Skeletal muscle cell (primary cell): ENCODE measurements at regions not wholly inside any gene's neighbourhood (a gene's known extent, or its start where the extent isn't known, plus 50 kb on each side); places are given as distances from the start of the nearest gene placed in this dataset.
"Not testable (repeated sequence)": the region's sequence is repeated elsewhere in the genome, so short reads cannot be mapped to it uniquely, and the experiment has no call there.

ENCODE experiments used
- DNase-seq: peaks from one replicate; pipeline ENCODE4 v3.0.0-alpha.2; 2010; ENCODE audit warnings: low read depth
- H3K4me3 ChIP-seq: 2 replicates; pipeline ENCODE4 v1.5.1; 2011; ENCODE audit warnings: low read depth, mild to moderate bottlenecking, control low read depth, low read length, moderate library complexity

- DNase-seq: no peak
- H3K4me3 ChIP-seq: no peak overlapping the region
Measured at GRCh38 chr12:30578426-30578825, 117.2 kb downstream of the IPO8 start.

GRCh38 chr12:30573145-30573544 is 122.5 kb downstream of the IPO8 start:
- no peak overlapping the region for H3K4me3 ChIP-seq
- DNase-seq: no peak

DNA sequence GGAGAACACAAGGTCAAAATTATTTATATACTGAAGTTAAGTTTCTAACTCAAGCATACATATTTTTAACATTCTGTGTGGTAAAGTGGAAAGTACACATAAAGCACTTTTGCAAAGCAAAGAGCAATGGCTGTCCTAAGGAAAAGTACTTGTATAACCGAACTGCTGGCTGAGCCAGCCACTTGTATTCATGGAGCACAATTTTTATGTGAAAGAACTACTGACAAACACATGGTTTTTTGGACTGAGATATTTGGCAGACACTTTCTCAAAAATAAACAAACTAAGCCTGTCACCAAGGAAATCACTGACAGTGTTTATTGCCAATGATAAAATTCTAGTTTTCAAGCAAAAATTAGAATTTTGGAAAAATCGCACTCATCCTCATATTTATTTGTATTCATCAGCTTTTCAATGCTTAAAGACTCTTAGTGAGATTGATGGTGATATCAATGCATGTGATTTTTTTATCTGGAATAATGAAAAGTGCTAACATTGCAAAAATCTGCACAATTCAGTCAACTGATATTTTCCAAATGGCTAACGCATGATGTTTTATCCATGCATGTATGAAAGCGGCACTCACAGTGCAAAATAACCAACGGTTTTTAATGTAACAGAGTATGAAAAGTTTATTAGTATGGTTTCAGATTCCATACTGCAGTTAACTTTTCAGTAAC is 125.3 kb downstream of the IPO8 start:
- DNase-seq: no peak

GRCh38 chr12:30569426-30569825 is 126.2 kb downstream of the IPO8 start:
- H3K4me3 ChIP-seq: no peak overlapping the region
- DNase-seq: no peak

More for the DNA sequence above, 125.3 kb downstream of the IPO8 start:
- H3K4me3 ChIP-seq: no peak overlapping the region

DNA sequence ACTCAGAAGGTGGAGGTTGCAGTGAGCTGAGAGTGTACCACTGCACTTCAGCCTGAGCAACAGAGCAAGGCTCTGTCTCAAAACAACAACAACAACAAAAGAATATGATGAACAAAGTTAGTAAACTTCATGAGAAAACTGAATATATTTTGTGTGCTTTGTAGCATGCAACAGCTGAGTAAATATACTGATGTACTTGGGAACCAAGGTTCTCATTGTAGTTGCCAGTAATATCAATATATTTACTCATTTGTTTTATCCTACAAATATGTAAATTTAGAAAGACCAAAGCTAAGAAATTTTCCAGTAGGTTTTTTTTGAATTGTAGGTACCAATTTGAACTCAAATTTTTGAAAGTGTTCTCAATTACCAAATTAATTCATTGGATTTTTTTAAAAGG is 127.2 kb downstream of the IPO8 start:
- DNase-seq: no peak
- H3K4me3 ChIP-seq: no peak overlapping the region

DNA sequence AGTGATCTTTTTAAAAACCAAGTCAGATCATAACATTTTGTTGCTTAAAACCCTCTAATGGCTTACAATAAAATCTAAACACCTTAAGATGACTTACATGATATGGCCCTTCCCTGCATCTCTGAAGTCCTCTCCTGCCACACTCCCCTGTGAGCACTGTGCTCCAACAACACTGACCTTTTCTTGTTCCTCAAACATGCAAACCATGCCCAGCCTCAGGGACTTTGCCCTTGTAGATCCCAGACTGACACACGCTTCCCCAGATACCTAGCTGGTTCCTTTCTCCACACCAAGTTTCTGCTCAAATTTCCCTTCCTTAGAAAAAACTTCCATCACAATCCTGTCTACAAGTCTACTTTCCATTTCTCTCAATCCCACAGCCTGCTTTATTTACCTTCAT is 128.6 kb downstream of the IPO8 start:
- no peak overlapping the region for H3K4me3 ChIP-seq
- no peak for DNase-seq

DNA sequence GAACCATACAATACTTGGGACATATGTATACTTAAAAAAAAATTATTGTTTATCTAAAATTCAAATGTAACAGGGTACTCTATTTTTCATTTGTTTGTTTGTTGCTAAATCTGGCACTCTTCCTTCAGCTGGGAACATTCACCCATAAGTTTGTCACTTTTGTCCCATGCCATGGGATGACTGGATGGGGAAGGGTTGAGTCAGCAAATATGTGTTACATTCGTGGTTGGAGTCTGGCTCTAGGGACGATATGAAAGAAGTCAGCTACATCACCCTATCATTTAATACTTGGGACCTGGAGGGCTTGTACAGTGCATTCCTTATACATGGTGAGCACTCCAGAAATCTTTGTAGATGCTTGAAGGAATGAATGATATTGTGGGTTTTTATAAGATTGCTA is 131.3 kb downstream of the IPO8 start:
- H3K4me3 ChIP-seq: no peak overlapping the region
- no peak for DNase-seq

DNA sequence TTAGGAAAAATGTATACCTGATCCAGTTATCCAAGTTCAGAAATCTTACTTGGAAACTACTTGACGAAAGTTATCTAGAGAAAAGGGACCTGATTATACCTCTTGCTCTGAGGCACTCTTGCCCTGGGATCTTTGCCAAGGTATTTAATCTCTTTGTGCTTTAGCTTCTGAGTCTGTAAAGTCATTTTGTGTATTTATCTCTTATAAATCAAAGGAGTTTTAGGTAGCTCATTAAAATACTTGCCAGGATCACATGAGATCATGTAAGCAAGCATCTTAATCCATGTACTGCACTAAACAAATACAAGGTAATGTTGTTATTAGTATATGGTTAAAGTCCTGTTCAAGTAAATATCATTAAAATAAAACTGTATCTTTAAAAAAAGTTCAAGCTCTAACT is 147.5 kb downstream of the IPO8 start:
- no peak overlapping the region for H3K4me3 ChIP-seq
- DNase-seq: no peak

- DNase-seq: no peak
Measured at GRCh38 chr12:30546121-30546520, 149.5 kb downstream of the IPO8 start.

GRCh38 chr12:30544704-30545103 is 151.0 kb downstream of the IPO8 start:
- not testable (repeated sequence) for DNase-seq, H3K4me3 ChIP-seq

More at GRCh38 chr12:30546121-30546520, 149.5 kb downstream of the IPO8 start:
- H3K4me3 ChIP-seq: no peak overlapping the region

- DNase-seq: no peak
- H3K4me3 ChIP-seq: no peak overlapping the region
Measured at GRCh38 chr12:30537228-30537627, 158.4 kb downstream of the IPO8 start.

GRCh38 chr12:30533558-30534265 is 162.0 kb downstream of the IPO8 start:
- no peak overlapping the region for H3K4me3 ChIP-seq
- DNase-seq: no peak

GRCh38 chr12:30531731-30532678 is 163.7 kb downstream of the IPO8 start:
- no peak for DNase-seq
- no peak overlapping the region for H3K4me3 ChIP-seq

GRCh38 chr12:30529489-30530269 is 166.0 kb downstream of the IPO8 start:
- no peak overlapping the region for H3K4me3 ChIP-seq
- no peak for DNase-seq

GRCh38 chr12:30525171-30525570 is 170.5 kb downstream of the IPO8 start:
- H3K4me3 ChIP-seq: no peak overlapping the region
- no peak for DNase-seq

GRCh38 chr12:30520285-30520684 is 175.4 kb downstream of the IPO8 start:
- H3K4me3 ChIP-seq: not testable (repeated sequence)

GRCh38 chr12:30519535-30519934 is 176.1 kb downstream of the IPO8 start:
- no peak for DNase-seq
- H3K4me3 ChIP-seq: no peak overlapping the region

More at GRCh38 chr12:30520285-30520684, 175.4 kb downstream of the IPO8 start:
- not testable (repeated sequence) for DNase-seq

DNA sequence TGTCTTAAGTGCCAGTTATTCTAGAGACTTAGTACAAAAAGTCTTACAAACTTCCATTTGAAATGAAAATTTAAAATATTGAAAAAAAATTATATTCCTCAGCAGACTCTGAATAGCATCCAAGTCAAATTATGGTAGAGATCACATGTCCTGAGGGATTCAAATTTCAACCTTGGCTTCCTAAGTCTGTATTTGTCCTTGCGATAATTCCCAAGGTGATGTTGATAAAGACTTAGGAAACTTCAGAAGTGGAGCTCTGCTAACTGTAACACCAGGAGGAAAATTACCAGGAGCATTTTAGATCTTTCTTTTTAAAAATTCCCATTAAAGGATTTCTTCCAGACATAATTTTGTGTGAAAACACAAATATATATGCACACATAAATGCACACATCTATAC is 178.3 kb downstream of the IPO8 start:
- H3K4me3 ChIP-seq: no peak overlapping the region
- no peak for DNase-seq

- H3K4me3 ChIP-seq: no peak overlapping the region
- no peak for DNase-seq
Measured at GRCh38 chr12:30515351-30515750, 180.3 kb downstream of the IPO8 start.
